GM20000 (cell line): ENCODE measurements at regions not wholly inside any gene's neighbourhood (a gene's known extent, or its start where the extent isn't known, plus 50 kb on each side); places are given as distances from the start of the nearest gene placed in this dataset.

Source experiments
- DNase-seq: peaks from one replicate; pipeline ENCODE4 v3.0.0; 2012; ENCODE audit warnings: low spot score
- TF ChIP-seq, protein P1 (sequence below): IDR thresholded peaks from 2 replicates; pipeline ENCODE4 v1.5.1; 2012; ENCODE audit warnings: mild to moderate bottlenecking, control low read depth; ENCODE audit errors: extremely low read depth, missing control alignments

- DNase-seq, result no peak
- TF ChIP-seq, protein P1, sequence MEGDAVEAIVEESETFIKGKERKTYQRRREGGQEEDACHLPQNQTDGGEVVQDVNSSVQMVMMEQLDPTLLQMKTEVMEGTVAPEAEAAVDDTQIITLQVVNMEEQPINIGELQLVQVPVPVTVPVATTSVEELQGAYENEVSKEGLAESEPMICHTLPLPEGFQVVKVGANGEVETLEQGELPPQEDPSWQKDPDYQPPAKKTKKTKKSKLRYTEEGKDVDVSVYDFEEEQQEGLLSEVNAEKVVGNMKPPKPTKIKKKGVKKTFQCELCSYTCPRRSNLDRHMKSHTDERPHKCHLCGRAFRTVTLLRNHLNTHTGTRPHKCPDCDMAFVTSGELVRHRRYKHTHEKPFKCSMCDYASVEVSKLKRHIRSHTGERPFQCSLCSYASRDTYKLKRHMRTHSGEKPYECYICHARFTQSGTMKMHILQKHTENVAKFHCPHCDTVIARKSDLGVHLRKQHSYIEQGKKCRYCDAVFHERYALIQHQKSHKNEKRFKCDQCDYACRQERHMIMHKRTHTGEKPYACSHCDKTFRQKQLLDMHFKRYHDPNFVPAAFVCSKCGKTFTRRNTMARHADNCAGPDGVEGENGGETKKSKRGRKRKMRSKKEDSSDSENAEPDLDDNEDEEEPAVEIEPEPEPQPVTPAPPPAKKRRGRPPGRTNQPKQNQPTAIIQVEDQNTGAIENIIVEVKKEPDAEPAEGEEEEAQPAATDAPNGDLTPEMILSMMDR, result no peak
Measured at GRCh38 chr2:128488434-128488833, 169.8 kb upstream of the HS6ST1 start.

GRCh38 chr2:128489526-128490273 is 171.0 kb upstream of the HS6ST1 start:
- DNase-seq, result no peak
- TF ChIP-seq, protein P1, result no peak

- TF ChIP-seq, protein P1, result no peak
- DNase-seq, result no peak
Measured at GRCh38 chr2:128490321-128490720, 171.7 kb upstream of the HS6ST1 start.

- no peak for DNase-seq
- TF ChIP-seq, protein P1, result no peak
Measured at GRCh38 chr2:128490881-128491691, 172.4 kb upstream of the HS6ST1 start.

DNA sequence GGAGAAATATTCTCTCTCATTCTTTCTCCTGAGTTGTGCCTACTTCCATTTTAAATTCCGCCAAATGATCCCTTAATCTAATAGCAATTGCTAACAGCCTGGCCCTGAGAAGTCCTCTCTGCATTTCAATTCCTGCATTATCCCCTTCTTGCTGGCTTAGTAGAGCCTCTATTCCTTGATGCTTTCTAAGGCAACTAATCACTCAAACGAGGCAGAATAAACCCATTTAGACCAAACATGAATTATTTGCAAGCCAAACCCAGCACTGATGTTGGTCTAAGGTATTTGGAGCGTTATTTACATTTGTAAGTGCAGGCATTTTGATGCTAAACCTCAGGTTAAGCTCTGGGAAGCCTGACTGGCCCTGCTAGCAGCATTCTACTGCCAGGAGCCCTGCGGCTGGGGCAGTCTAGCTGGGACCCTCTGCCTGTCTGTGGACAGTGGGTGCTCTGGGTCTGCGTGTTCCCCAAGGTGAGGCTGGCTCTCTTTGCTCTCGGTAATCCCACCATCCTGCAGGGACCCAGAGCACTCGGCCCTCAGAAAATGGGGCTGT is 173.1 kb upstream of the HS6ST1 start:
- TF ChIP-seq, protein P1, result no peak
- DNase-seq, result no peak

DNA sequence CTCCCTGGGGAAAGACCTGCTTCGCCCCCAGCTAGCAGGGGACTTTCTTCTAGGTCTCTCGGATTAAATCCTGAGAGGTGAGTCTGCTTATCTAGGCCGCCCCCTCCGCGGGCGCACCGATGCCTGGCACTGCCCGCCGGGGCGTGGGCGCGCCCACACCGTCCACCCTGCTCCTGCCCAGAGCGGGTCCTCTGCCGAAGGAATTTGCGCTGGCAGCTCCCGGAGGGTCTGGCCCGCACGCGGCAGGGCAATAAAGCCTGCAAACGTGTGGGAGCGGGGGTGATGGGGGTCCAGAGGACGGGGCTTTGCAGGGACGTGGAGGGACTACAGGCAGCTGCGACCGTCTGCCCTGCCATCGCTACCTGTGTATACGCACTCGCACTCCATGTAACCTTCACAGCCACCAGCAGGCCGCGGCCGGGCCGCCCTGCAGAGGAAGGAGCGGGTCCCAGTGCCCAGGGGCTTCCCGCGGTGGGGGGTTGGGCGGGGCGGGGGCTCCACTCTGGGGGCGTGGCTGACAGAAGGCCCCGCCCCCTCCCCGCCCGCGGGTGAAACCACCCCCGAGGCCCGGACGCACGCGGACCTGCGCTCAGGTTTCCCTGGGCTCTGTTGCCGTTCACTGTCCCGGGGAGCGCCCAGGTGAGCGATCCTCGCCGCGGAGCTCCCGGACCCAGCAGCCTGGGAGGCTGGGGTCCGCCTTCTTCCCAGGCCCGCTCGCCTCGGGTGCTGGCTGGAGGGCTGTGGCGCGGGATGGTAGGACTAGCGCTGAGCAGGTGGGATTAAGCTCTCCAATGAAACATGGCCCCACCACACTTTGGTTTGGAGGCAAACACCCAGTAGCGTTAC is 174.5 kb upstream of the HS6ST1 start:
- no peak for DNase-seq
- TF ChIP-seq, protein P1, result no peak
